COLO668 (cell line): ENCODE measurements at regions not wholly inside any gene's neighbourhood (a gene's known extent, or its start where the extent isn't known, plus 50 kb on each side); places are given as distances from the start of the nearest gene placed in this dataset.
"Not testable (repeated sequence)": the region's sequence is repeated elsewhere in the genome, so short reads cannot be mapped to it uniquely, and the experiment has no call there.

Experiments used
- DNase-seq: peaks from one replicate; lab custom pipeline; 2025; ENCODE audit not compliant: unreplicated experiment; lab: John Stamatoyannopoulos, UW

DNA sequence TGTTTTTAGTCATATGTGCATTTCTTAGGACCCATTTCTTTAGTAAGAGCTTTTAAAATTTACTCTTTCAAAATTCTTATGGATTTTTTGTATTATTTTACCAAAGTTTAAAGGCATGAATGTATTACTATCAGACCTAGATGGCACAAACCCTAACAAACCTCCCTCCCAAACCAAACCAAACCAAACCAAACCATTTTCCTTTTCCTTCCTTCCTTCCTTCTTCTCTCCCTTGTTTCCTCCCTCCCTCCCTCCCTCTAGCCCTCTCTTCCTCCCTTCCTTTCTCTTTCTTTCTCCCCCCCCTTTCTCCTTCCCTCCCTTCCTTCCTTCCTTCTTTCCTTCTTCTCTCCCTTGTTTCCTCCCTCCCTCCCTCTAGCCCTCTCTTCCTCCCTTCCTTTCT lies 1001.8 kb upstream of the CITED2 start:
- no peak for DNase-seq

DNA sequence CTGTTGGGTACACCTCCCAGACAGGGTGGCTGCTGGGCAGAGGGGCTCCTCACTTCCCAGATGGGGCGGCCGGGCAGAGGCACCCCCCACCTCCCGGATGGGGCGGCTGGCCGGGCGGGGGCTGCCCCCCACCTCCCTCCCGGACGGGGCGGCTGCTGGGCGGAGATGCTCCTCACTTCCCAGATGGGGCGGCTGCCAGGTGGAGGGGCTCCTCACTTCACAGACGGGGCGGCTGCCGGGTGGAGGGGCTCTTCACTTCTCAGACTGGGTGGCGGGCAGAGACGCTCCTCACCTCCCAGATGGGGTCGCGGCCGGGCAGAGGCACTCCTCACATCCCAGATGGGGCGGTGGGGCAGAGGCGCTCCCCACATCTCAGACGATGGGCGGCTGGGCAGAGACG lies 999.3 kb upstream of the CITED2 start:
- not testable (repeated sequence) for DNase-seq

- no peak for DNase-seq
Observed at GRCh38 chr6:140372064-140372463, 997.6 kb upstream of the CITED2 start.

- no peak for DNase-seq
Observed at GRCh38 chr6:140370976-140371870, 996.8 kb upstream of the CITED2 start.

GRCh38 chr6:140370441-140370840 lies 996.0 kb upstream of the CITED2 start:
- DNase-seq, result no peak

- DNase-seq, result no peak
Observed at GRCh38 chr6:140366991-140367390, 992.5 kb upstream of the CITED2 start.

GRCh38 chr6:140364916-140365315 lies 990.5 kb upstream of the CITED2 start:
- no peak for DNase-seq

DNA sequence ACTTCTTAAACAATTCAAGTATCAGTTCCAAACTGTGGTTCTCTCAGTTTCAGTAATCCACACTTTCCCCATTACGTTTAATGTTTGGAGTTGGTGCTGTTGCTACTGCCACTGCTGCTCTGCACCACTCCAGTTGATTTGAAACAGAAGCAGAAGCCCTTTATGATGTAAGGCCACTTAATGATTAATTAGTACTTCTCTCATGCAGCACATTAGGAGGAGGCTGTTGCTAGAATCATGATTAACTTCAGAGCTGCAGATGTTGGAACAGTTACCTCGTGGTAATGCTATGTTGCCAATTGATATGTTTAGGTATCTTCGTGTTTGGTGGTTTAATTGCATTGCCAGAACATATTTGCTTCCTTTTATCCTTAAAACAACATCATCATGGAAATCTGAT lies 986.2 kb upstream of the CITED2 start:
- no peak for DNase-seq

GRCh38 chr6:140355476-140355875 lies 981.0 kb upstream of the CITED2 start:
- no peak for DNase-seq

DNA sequence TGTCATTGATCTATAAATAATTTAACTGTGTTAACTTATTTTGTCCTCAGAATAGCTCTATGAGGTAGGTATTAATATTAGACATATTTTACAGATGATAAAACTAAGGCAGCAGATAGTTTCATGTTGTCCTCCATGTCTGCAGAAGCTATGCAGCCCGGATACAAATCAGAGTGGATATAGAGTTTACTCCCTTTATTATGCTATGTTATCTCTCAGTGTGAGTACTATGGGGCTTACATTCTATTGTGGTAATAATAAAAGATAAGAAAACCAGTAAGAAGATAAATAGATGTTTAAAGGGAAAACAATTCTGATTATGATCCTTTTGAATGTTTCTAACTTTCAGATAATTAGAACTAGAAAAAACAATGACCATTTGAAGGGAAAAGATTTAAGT lies 979.8 kb upstream of the CITED2 start:
- DNase-seq, result no peak

GRCh38 chr6:140353536-140353935 lies 979.1 kb upstream of the CITED2 start:
- DNase-seq, result no peak

GRCh38 chr6:140346428-140346827 lies 972.0 kb upstream of the CITED2 start:
- DNase-seq, result no peak

DNA sequence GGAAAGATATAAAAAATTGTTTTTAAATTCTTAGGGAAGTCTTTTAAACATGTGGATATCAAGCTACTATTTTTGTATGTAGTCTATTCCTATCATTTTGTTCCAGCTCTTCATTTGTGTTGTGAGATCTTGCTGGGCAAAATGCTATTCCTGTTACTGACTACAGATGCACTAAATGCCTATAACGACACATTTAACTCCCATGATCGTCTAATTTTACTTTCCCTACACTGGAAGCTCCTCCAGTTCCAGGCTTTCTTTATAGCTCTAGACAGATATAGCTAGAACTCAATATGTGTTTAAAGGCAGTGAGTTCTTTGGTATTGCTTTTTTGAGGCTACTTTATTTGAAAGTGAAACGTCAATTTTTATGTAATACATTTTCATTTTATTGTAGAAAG lies 971.5 kb upstream of the CITED2 start:
- DNase-seq, result no peak

DNA sequence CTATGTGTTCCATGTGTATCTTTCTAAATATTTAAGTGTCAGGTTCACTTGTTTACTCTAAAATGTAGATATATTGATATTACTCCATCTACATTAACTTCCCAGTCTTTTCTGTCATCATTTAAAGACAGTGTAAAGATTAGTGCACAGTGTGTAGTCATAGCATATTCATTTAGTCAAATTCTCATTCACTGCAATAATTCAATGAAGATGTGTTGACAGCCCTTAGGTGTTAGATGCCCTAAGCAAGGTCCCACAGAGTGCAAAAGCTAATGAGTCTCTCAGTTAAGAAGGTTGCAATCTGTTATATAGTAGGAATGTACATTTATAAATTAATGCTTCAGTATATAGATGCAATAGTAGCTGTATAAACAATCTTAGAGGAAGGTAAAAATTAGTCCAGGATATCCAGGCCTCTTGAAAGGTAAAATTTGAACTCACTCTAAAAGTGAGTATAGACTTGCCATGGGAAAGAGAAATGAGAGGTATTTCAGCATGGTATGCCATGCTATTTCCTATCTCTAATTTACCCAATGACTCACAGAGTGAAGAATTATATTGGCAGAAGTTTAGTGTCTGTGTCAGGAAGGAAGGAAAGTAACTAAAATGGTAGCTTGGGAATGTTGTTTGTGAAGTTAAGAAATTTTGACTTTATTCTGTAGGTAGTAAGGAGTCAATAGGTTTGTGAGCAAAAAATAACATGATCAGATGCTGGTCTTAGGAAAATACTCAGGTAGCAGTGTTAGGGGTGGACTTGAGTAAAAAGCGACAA lies 969.9 kb upstream of the CITED2 start:
- no peak for DNase-seq

DNA sequence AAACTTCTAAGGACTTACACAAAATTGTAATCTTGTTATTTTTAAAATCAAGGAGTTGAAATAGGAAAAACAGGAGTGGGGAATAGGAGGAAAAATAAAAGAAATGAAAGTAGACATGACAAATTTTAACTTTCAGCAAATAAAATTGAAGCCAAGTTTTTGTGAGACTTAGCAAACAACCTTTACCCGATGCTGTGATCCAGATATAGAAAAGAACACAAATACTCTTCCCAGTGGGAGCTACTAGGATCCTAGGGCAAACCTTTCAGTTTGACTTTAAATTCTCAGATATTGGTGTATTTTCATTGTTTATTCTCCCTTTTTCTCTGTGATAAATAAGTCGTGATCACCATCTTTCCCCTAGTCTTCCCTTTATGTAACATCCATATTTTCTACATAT lies 968.7 kb upstream of the CITED2 start:
- DNase-seq, result no peak

DNA sequence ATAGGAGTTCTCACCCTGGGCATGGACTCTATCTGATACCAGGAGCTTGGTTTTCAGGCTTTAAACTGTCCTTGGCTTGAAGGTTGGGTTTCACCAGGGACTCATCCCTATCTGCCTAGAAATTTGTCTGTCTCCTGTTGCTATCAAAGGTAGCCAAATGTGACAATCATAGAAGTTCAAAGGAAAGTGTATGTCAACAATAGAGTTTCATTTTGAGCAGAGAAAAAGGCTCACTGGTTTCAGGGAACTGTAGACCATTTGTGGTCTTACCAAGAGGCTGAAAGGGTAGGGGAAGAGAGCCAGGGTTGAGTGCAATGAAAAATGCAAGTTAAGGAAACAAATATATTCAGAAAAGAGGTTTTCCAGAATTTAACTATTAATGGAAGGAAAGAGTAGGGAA lies 966.8 kb upstream of the CITED2 start:
- no peak for DNase-seq

GRCh38 chr6:140340795-140341194 lies 966.3 kb upstream of the CITED2 start:
- DNase-seq, result no peak

DNA sequence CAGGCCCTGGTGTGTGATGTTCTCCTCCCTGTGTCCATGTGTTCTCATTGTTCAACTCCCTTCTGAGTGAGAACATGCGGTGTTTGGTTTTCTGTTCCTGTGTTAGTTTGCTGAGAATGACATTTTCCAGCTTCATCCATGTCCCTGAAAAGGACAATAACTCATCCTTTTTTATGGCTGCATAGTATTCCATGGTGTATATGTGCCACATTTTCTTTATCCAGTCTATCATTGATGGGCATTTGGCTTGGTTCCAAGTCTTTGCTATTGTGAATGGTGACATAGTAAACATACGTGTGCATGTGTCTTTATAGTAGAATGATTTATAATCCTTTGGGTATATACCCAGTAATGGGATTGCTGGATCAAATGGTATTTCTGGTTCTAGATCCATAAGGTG lies 964.6 kb upstream of the CITED2 start:
- not testable (repeated sequence) for DNase-seq

GRCh38 chr6:140321891-140322290 lies 947.4 kb upstream of the CITED2 start:
- no peak for DNase-seq

- no peak for DNase-seq
Observed at GRCh38 chr6:140320081-140321080, 945.9 kb upstream of the CITED2 start.

DNA sequence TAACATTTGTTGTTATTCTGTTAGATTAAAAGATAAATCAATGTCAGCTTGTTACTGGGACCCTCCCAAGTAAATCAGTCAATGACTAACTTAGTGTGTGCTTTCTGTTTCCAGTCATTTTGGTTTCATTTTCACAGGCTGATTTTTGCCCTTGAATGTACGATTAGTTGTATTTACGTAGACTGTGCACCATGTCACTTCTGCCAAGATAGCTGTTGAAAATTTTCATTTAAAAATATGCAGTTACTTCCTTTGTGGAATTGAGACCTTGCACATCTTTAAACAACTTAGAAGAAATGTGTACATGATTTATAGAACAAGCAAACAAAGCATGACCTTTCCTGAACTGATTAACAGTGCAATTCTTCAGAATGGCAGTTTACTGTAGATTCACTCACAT lies 944.8 kb upstream of the CITED2 start:
- DNase-seq, result no peak
